ENCODE measurements at regions not wholly inside any gene's neighbourhood (a gene's known extent, or its start where the extent isn't known, plus 50 kb on each side); places are given as distances from the start of the nearest gene placed in this dataset.

DNA sequence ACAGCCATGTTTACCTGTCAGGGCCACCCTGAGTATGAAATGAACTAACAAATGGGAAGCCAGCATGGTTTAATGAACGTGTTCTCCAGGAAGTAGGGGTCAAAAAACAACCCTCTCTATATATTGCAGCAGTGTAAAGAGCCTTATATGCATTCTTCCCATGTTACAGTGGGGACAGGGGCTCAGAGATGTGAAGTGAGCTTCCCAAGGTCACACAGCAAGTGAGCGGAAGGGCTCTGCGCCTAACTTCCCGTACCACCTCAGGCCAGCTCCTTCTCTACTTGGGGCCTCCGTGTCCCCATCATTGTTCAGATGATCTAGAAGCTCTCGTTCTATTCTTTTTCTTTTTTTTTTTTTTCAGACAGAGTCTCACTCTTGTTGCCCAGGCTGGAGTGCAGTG lies 105.1 kb upstream of the MAP1LC3B2 start:
- Histone ChIP-seq H3K4ac (ENCODE audit: low read depth, low read length) (no peak overlapping the region), H2AFZ (ENCODE audit: low read length) (no peak overlapping the region), H3K27ac (ENCODE audit: insufficient read length, low read depth, low read length) (no peak overlapping the region), H4K5ac (ENCODE audit: insufficient read length, low read depth, low read length) (no peak overlapping the region), H2BK5ac (ENCODE audit: insufficient read length, low read length) (no peak overlapping the region), H3K23me2 (ENCODE audit: insufficient read length, low read depth, low read length, poor library complexity, severe bottlenecking) (no peaks in the 10 kb centered on the region), H2BK120ac (ENCODE audit: low read depth, low read length, poor library complexity, severe bottlenecking) (no peak overlapping the region), H3K23ac (ENCODE audit: insufficient read length, low read depth, low read length) (no peak overlapping the region), H3K9me3 (ENCODE audit: control insufficient read depth, low read depth, low read length) (no peaks in the 10 kb centered on the region), H3K27me3 (ENCODE audit: insufficient read depth, low read length) (no peaks in the 10 kb centered on the region), H3K4me1 (ENCODE audit: insufficient read depth, low read length) (no peaks in the 10 kb centered on the region; the same call in 1 of the 2 replicates), H3T11ph (ENCODE audit: low read length) (no peak overlapping the region), H4K8ac (replicated peaks; ENCODE audit: insufficient read length, low read depth, low read length) (no peak overlapping the region), H3K4me2 (ENCODE audit: insufficient read depth, insufficient read length, low read length) (no peak overlapping the region), H2AK5ac (ENCODE audit: insufficient read length, low read length) (no peak overlapping the region), H3K56ac (ENCODE audit: insufficient read length, low read depth, low read length) (no peak overlapping the region), H4K20me1 (ENCODE audit: control insufficient read depth, insufficient read depth, insufficient read length) (no peaks in the 10 kb centered on the region), H3K14ac (ENCODE audit: insufficient read depth, low read length) (no peak overlapping the region), H2BK20ac (ENCODE audit: low read depth, low read length, poor library complexity, severe bottlenecking) (no peak overlapping the region), H3K9ac (ENCODE audit: extremely low read depth, insufficient read length, low read length) (no peak overlapping the region), H2BK12ac (ENCODE audit: insufficient read length, low read depth, low read length) (peak overlapping the region; percentile 85), H3K79me1 (ENCODE audit: insufficient read depth, low read depth, low read length, poor library complexity, severe bottlenecking) (no peaks in the 10 kb centered on the region), H3K18ac (ENCODE audit: insufficient read length, low read depth, low read length) (no peak overlapping the region), H3K79me2 (ENCODE audit: insufficient read depth, low read length) (no peaks in the 10 kb centered on the region), H4K91ac (ENCODE audit: insufficient read length, low read depth, low read length) (no peak overlapping the region), H2BK15ac (ENCODE audit: low read depth, low read length) (no peak overlapping the region)
- DNase-seq: no peak
- TF ChIP-seq, protein P1, sequence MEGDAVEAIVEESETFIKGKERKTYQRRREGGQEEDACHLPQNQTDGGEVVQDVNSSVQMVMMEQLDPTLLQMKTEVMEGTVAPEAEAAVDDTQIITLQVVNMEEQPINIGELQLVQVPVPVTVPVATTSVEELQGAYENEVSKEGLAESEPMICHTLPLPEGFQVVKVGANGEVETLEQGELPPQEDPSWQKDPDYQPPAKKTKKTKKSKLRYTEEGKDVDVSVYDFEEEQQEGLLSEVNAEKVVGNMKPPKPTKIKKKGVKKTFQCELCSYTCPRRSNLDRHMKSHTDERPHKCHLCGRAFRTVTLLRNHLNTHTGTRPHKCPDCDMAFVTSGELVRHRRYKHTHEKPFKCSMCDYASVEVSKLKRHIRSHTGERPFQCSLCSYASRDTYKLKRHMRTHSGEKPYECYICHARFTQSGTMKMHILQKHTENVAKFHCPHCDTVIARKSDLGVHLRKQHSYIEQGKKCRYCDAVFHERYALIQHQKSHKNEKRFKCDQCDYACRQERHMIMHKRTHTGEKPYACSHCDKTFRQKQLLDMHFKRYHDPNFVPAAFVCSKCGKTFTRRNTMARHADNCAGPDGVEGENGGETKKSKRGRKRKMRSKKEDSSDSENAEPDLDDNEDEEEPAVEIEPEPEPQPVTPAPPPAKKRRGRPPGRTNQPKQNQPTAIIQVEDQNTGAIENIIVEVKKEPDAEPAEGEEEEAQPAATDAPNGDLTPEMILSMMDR (conservative IDR thresholded peaks at IDR 0.05): no peak
- Mint-ChIP-seq H3K4me3 (no peak overlapping the region), H3K4me1 (peaks cover 17 to 35% of the 10 kb centered on the region in 2 experiments), H3K27ac (no peak overlapping the region), H3K36me3 (ENCODE audit: insufficient read depth in 1 of 3, low read depth in 3 of 3) (no peaks in the 10 kb centered on the region), H3K9me3 (no peaks in the 10 kb centered on the region), H3K27me3 (ENCODE audit: low read depth) (no peaks in the 10 kb centered on the region; the same call in none of the 2 replicates)
- no CpG with 5 or more reads among the region's 6 CpGs for WGBS (ENCODE audit: extremely low coverage, insufficient read length, low lambda C conversion rate)
